H9 (cell line): ENCODE measurements at regions not wholly inside any gene's neighbourhood (a gene's known extent, or its start where the extent isn't known, plus 50 kb on each side); places are given as distances from the start of the nearest gene placed in this dataset.

Experiments used
- DNase-seq: peaks from one replicate; pipeline ENCODE4 v3.0.0-alpha.2; 2017
- H2AFZ ChIP-seq: one replicate; pipeline ENCODE4 v1.6.1; 2013; ENCODE audit warnings: mild to moderate bottlenecking, low read length, control low read depth, moderate library complexity
- H2AK5ac ChIP-seq: 2 replicates; pipeline ENCODE4 v1.6.1; 2013; ENCODE audit warnings: low read length, control low read depth, mixed read lengths; ENCODE audit not compliant: insufficient read length
- H2BK120ac ChIP-seq: one replicate; pipeline ENCODE4 v1.6.1; 2013; ENCODE audit warnings: low read depth, mild to moderate bottlenecking, low read length, control low read depth, inconsistent platforms; ENCODE audit not compliant: poor library complexity, severe bottlenecking
- H2BK12ac ChIP-seq: 2 replicates; pipeline ENCODE4 v1.6.1; 2013; ENCODE audit warnings: low read length, control low read depth, mixed read lengths, low read depth; ENCODE audit not compliant: insufficient read length
- H2BK15ac ChIP-seq: 2 replicates; pipeline ENCODE4 v1.6.1; 2013; ENCODE audit warnings: low read depth, low read length, control low read depth
- H2BK20ac ChIP-seq: one replicate; pipeline ENCODE4 v1.6.1; 2013; ENCODE audit warnings: low read depth, mild to moderate bottlenecking, low read length, control low read depth, inconsistent platforms; ENCODE audit not compliant: poor library complexity, severe bottlenecking
- H2BK5ac ChIP-seq: 2 replicates; pipeline ENCODE4 v1.6.1; 2013; ENCODE audit warnings: low read length, control low read depth, mixed read lengths; ENCODE audit not compliant: insufficient read length
- H3K14ac ChIP-seq: 2 replicates; pipeline ENCODE4 v1.6.1; 2013; ENCODE audit warnings: low read length, control low read depth; ENCODE audit not compliant: insufficient read depth
- H3K18ac ChIP-seq: 2 replicates; pipeline ENCODE4 v1.6.1; 2013; ENCODE audit warnings: low read depth, mild to moderate bottlenecking, mixed read lengths, low read length, control low read depth; ENCODE audit not compliant: insufficient read length
- H3K23ac ChIP-seq: 2 replicates; pipeline ENCODE4 v1.6.1; 2013; ENCODE audit warnings: low read length, control low read depth, mixed read lengths, low read depth; ENCODE audit not compliant: insufficient read length
- H3K23me2 ChIP-seq: 2 replicates; pipeline ENCODE4 v1.6.1; 2013; ENCODE audit warnings: low read depth, mild to moderate bottlenecking, mixed read lengths, low read length, control low read depth; ENCODE audit not compliant: insufficient read length, poor library complexity, severe bottlenecking
- H3K27ac ChIP-seq: 2 replicates; pipeline ENCODE4 v1.5.1; 2013; ENCODE audit warnings: low read length, control low read depth, mixed read lengths, low read depth; ENCODE audit not compliant: insufficient read length
- H3K27me3 ChIP-seq: 2 replicates; pipeline ENCODE4 v1.6.1; 2013; ENCODE audit warnings: low read length, control low read depth, inconsistent platforms; ENCODE audit not compliant: insufficient read depth
- H3K4ac ChIP-seq: 2 replicates; pipeline ENCODE4 v1.6.1; 2013; ENCODE audit warnings: low read depth, mild to moderate bottlenecking, control low read depth, inconsistent platforms, low read length, moderate library complexity
- H3K4me1 ChIP-seq: 2 replicates; pipeline ENCODE4 v1.6.1; 2013; ENCODE audit warnings: low read length, control low read depth, inconsistent platforms; ENCODE audit not compliant: insufficient read depth
- H3K4me2 ChIP-seq: 2 replicates; pipeline ENCODE4 v1.6.1; 2013; ENCODE audit warnings: low read length, control low read depth, mixed read lengths; ENCODE audit not compliant: insufficient read length, insufficient read depth
- H3K56ac ChIP-seq: 2 replicates; pipeline ENCODE4 v1.6.1; 2013; ENCODE audit warnings: low read depth, mild to moderate bottlenecking, mixed read lengths, low read length, control low read depth; ENCODE audit not compliant: insufficient read length
- H3K79me1 ChIP-seq: 2 replicates; pipeline ENCODE4 v1.6.1; 2013; ENCODE audit warnings: low read depth, mild to moderate bottlenecking, moderate library complexity, low read length, control low read depth, inconsistent platforms; ENCODE audit not compliant: insufficient read depth, poor library complexity, severe bottlenecking
- H3K79me2 ChIP-seq: 2 replicates; pipeline ENCODE4 v1.6.1; 2013; ENCODE audit warnings: low read length, control low read depth, inconsistent platforms; ENCODE audit not compliant: insufficient read depth
- H3K9ac ChIP-seq: 2 replicates; pipeline ENCODE4 v1.6.1; 2013; ENCODE audit warnings: low read length, control low read depth, mixed read lengths; ENCODE audit not compliant: insufficient read length; ENCODE audit errors: extremely low read depth
- H3K9me3 ChIP-seq: one replicate; pipeline ENCODE4 v1.6.1; 2013; ENCODE audit warnings: low read depth, low read length, inconsistent platforms; ENCODE audit not compliant: control insufficient read depth
- H3T11ph ChIP-seq: one replicate; pipeline ENCODE4 v1.6.1; 2013; ENCODE audit warnings: mild to moderate bottlenecking, low read length, control low read depth, inconsistent platforms
- H4K20me1 ChIP-seq: one replicate; pipeline ENCODE4 v1.6.1; 2013; ENCODE audit not compliant: control insufficient read depth, insufficient read length, insufficient read depth
- H4K5ac ChIP-seq: 2 replicates; pipeline ENCODE4 v1.6.1; 2013; ENCODE audit warnings: low read depth, mild to moderate bottlenecking, mixed read lengths, low read length, control low read depth; ENCODE audit not compliant: insufficient read length
- H4K8ac ChIP-seq: replicated peaks from 2 replicates; pipeline ENCODE4 v1.6.1; 2013; ENCODE audit warnings: low read length, control low read depth, mixed read lengths, low read depth; ENCODE audit not compliant: insufficient read length
- H4K91ac ChIP-seq: 2 replicates; pipeline ENCODE4 v1.6.1; 2013; ENCODE audit warnings: low read depth, mild to moderate bottlenecking, moderate library complexity, mixed read lengths, low read length, control low read depth; ENCODE audit not compliant: insufficient read length
- H3K27ac Mint-ChIP-seq, 3 experiments: 2 replicates in 2 of 3; 3 replicates in 1 of 3; pipeline ENCODE4 v1.8.0; 2020 to 2021; ENCODE audit warnings: mixed read lengths in 3 of 3, mild to moderate bottlenecking in 1 of 3, moderate library complexity in 1 of 3
- H3K27me3 Mint-ChIP-seq: 2 replicates; pipeline ENCODE4 v1.8.0; 2021; ENCODE audit warnings: low read depth, mild to moderate bottlenecking, moderate library complexity, mixed read lengths
- H3K36me3 Mint-ChIP-seq, 3 experiments: 2 replicates in 2 of 3; 3 replicates in 1 of 3; pipeline ENCODE4 v1.8.0; 2020 to 2021; ENCODE audit warnings: low read depth in 3 of 3, mixed read lengths in 3 of 3; ENCODE audit not compliant: insufficient read depth in 1 of 3
- H3K4me1 Mint-ChIP-seq, 2 experiments: 2 replicates each; pipeline ENCODE4 v1.8.0; 2020; ENCODE audit warnings: mixed read lengths in 2 of 2
- H3K4me3 Mint-ChIP-seq, 2 experiments: 2 replicates in 1 of 2; 3 replicates in 1 of 2; pipeline ENCODE4 v1.8.0; 2020 to 2021; ENCODE audit warnings: mild to moderate bottlenecking in 2 of 2, mixed read lengths in 2 of 2, moderate library complexity in 1 of 2
- H3K9me3 Mint-ChIP-seq, 2 experiments: 2 replicates in 1 of 2; 3 replicates in 1 of 2; pipeline ENCODE4 v1.8.0; 2020; ENCODE audit warnings: mild to moderate bottlenecking in 2 of 2, mixed read lengths in 2 of 2, moderate library complexity in 1 of 2
- WGBS: extraction: QIAGEN DNeasy Blood & Tissue Kit; methylation state at CpG from one replicate; pipeline ENCODE4 v1.1.7; 2013; ENCODE audit warnings: missing lambda C conversion rate, low lambda C conversion rate, mixed read lengths; ENCODE audit not compliant: insufficient read length; ENCODE audit errors: extremely low coverage; 5-methylcytosine and 5-hydroxymethylcytosine counted together
- TF ChIP-seq, protein P1 (sequence below): fragments of 200-600 bp; sonication (generic); conservative IDR thresholded peaks from 3 replicates; pipeline ENCODE4 v1.8.0; 2021; ENCODE audit warnings: antibody characterized with exemption, mild to moderate bottlenecking

DNA sequence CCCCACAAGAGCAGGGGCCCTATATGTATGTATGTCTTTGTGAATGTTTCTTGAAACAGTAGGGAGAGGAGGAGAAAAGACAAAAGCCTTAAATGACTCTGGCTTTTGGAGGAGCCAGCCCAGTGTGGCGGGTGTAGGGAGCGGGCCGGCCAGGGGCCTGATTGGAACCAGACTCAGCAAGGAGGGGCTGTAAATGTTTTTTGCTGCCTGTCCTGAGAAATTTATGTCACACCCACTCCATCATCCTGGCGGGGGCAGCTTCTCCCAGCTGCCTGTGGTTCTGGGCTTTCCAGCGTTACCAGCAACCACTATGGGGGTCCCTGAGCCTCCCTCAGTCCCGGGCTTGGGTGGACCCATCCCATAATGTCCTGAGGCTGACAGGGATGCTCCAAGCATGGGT lies 130.8 kb downstream of the PJA1 start:
- H3K4me1 Mint-ChIP-seq: peaks cover 21 to 41% of the 10 kb centered on the region in 2 experiments
- H3K4ac ChIP-seq: no peak overlapping the region
- H3K4me2 ChIP-seq: no peak overlapping the region
- no peak for DNase-seq
- H3K14ac ChIP-seq: no peak overlapping the region
- no peaks in the 10 kb centered on the region for H3K79me2 ChIP-seq
- H2BK120ac ChIP-seq: no peak overlapping the region
- no peak overlapping the region for H2AFZ ChIP-seq
- peaks cover 61 to 83% of the 10 kb centered on the region in 2 experiments for H3K9me3 Mint-ChIP-seq
- H3K9ac ChIP-seq: no peak overlapping the region
- H3K27me3 ChIP-seq: no peaks in the 10 kb centered on the region
- H3T11ph ChIP-seq: no peak overlapping the region
- H2BK20ac ChIP-seq: no peak overlapping the region
- no peaks in the 10 kb centered on the region for H3K79me1 ChIP-seq
- no peaks in the 10 kb centered on the region for H3K23me2 ChIP-seq
- H3K56ac ChIP-seq: no peak overlapping the region
- H4K5ac ChIP-seq: no peak overlapping the region
- peaks cover 5% of the 10 kb centered on the region for H3K27me3 Mint-ChIP-seq
- H2BK15ac ChIP-seq: no peak overlapping the region
- H2BK12ac ChIP-seq: no peak overlapping the region
- H3K27ac ChIP-seq: no peak overlapping the region
- H3K36me3 Mint-ChIP-seq: peaks cover 0 to 3% (median 2%) of the 10 kb centered on the region in 3 experiments; a peak in 2 of 7 replicates
- H4K20me1 ChIP-seq: no peaks in the 10 kb centered on the region
- H3K23ac ChIP-seq: no peak overlapping the region
- TF ChIP-seq, protein P1, sequence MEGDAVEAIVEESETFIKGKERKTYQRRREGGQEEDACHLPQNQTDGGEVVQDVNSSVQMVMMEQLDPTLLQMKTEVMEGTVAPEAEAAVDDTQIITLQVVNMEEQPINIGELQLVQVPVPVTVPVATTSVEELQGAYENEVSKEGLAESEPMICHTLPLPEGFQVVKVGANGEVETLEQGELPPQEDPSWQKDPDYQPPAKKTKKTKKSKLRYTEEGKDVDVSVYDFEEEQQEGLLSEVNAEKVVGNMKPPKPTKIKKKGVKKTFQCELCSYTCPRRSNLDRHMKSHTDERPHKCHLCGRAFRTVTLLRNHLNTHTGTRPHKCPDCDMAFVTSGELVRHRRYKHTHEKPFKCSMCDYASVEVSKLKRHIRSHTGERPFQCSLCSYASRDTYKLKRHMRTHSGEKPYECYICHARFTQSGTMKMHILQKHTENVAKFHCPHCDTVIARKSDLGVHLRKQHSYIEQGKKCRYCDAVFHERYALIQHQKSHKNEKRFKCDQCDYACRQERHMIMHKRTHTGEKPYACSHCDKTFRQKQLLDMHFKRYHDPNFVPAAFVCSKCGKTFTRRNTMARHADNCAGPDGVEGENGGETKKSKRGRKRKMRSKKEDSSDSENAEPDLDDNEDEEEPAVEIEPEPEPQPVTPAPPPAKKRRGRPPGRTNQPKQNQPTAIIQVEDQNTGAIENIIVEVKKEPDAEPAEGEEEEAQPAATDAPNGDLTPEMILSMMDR: no peak
- peaks cover 5% of the 10 kb centered on the region; the same call in 1 of the 2 replicates for H3K4me1 ChIP-seq
- H2AK5ac ChIP-seq: no peak overlapping the region
- no peak overlapping the region for H4K8ac ChIP-seq
- H3K27ac Mint-ChIP-seq: no peak overlapping the region
- no peak overlapping the region for H3K4me3 Mint-ChIP-seq
- H3K18ac ChIP-seq: no peak overlapping the region
- no CpG with 5 or more reads among the region's 6 CpGs for WGBS
- no peaks in the 10 kb centered on the region for H3K9me3 ChIP-seq
- no peak overlapping the region for H4K91ac ChIP-seq
- H2BK5ac ChIP-seq: no peak overlapping the region
